H1 (cell line): ENCODE measurements at regions not wholly inside any gene's neighbourhood (a gene's known extent, or its start where the extent isn't known, plus 50 kb on each side); places are given as distances from the start of the nearest gene placed in this dataset.

Source experiments
- CTCF ChIA-PET: fragments of 300-600 bp; sonication (Branson Sonifier 250); formaldehyde crosslinking; loops from one replicate; lab custom pipeline; 2021; ENCODE audit not compliant: partially characterized antibody; lab: Charles Lee
- POLR2A ChIA-PET: fragments of 300-600 bp; sonication (Branson Sonifier 250); formaldehyde crosslinking; loops from one replicate; lab custom pipeline; 2021; ENCODE audit warnings: inconsistent platforms; ENCODE audit not compliant: partially characterized antibody; lab: Charles Lee
- DNase-seq, 2 experiments: peaks; one replicate each; pipeline versions ENCODE4 v3.0.0 to v3.0.0-alpha.2; 2010 to 2022; ENCODE audit warnings: low spot score in 2 of 2, low read depth in 1 of 2, mixed read lengths in 1 of 2
- FAIRE-seq: peaks from 2 replicates; lab custom pipeline; 2011; peaks lifted over from hg19 to GRCh38; lab: Jason Lieb, UNC
- H2AFZ ChIP-seq: 2 replicates; pipeline ENCODE4 v1.8.1; 2012; ENCODE audit warnings: low read length, inconsistent platforms
- H2AK5ac ChIP-seq: 2 replicates; pipeline ENCODE4 v1.6.1; 2013; ENCODE audit warnings: low read depth, low read length
- H2BK120ac ChIP-seq: replicated peaks from 2 replicates; pipeline ENCODE3; 2013; ENCODE audit warnings: low read depth, low read length, inconsistent platforms
- H2BK12ac ChIP-seq: 2 replicates; pipeline ENCODE4 v1.6.1; 2013; ENCODE audit warnings: low read depth, low read length
- H2BK15ac ChIP-seq: 2 replicates; pipeline ENCODE4 v1.6.1; 2013; ENCODE audit warnings: low read length
- H2BK20ac ChIP-seq: 2 replicates; pipeline ENCODE4 v1.6.1; 2013; ENCODE audit warnings: low read length
- H2BK5ac ChIP-seq: 2 replicates; pipeline ENCODE4 v1.6.1; 2013; ENCODE audit warnings: low read depth, low read length
- H3K14ac ChIP-seq: 2 replicates; pipeline ENCODE4 v1.6.1; 2013; ENCODE audit warnings: inconsistent platforms; ENCODE audit not compliant: insufficient read length
- H3K18ac ChIP-seq: 2 replicates; pipeline ENCODE4 v1.6.1; 2013; ENCODE audit warnings: low read length; ENCODE audit errors: extremely low read depth
- H3K23ac ChIP-seq: 2 replicates; pipeline ENCODE4 v1.6.1; 2013; ENCODE audit warnings: inconsistent platforms; ENCODE audit not compliant: insufficient read length
- H3K23me2 ChIP-seq: 2 replicates; pipeline ENCODE4 v1.6.1; 2013; ENCODE audit warnings: low read depth, low read length
- H3K27ac ChIP-seq: 2 replicates; pipeline ENCODE4 v1.6.1; 2011; ENCODE audit warnings: low read depth, low read length, inconsistent platforms
- H3K27me3 ChIP-seq, 4 experiments: replicated peaks in 1 of 4; 1 replicate in 1 of 4; 2 replicates in 3 of 4; pipeline versions ENCODE4 v1.6.1 to v1.8.1; 2011 to 2013; ENCODE audit warnings: low read length in 3 of 4, mild to moderate bottlenecking in 3 of 4, inconsistent platforms in 2 of 4, mixed read lengths in 2 of 4, moderate library complexity in 1 of 4; ENCODE audit not compliant: control insufficient read depth in 3 of 4, insufficient read depth in 3 of 4; ENCODE audit errors: extremely low read depth in 1 of 4
- H3K36me3 ChIP-seq, 4 experiments: 2 replicates each; pipeline versions ENCODE4 v1.6.1 to v1.8.1; 2011 to 2013; ENCODE audit warnings: mild to moderate bottlenecking in 4 of 4, low read length in 3 of 4, moderate library complexity in 2 of 4, control low read depth in 1 of 4, inconsistent platforms in 1 of 4; ENCODE audit not compliant: insufficient read depth in 4 of 4, control insufficient read depth in 2 of 4
- H3K4ac ChIP-seq: replicated peaks from 2 replicates; pipeline ENCODE3; 2013; ENCODE audit warnings: low read length, low read depth, mixed read lengths, inconsistent platforms; ENCODE audit not compliant: insufficient read length
- H3K4me1 ChIP-seq, 4 experiments: replicated peaks in 1 of 4; 1 replicate in 1 of 4; 2 replicates in 3 of 4; pipeline versions ENCODE4 v1.6.1 to v1.8.1; 2011 to 2013; ENCODE audit warnings: low read length in 3 of 4, inconsistent platforms in 2 of 4, mixed read lengths in 1 of 4; ENCODE audit not compliant: insufficient read depth in 4 of 4, control insufficient read depth in 3 of 4
- H3K4me2 ChIP-seq, 2 experiments: 2 replicates each; pipeline versions ENCODE4 v1.6.1 to v1.8.1; 2011 to 2013; ENCODE audit warnings: low read depth in 2 of 2, low read length in 2 of 2, control low read depth in 1 of 2, inconsistent platforms in 1 of 2, mild to moderate bottlenecking in 1 of 2; ENCODE audit not compliant: insufficient read depth in 1 of 2
- H3K4me3 ChIP-seq, 4 experiments: fragments of 200-600, 300-600 bp in 1 of 4; sonication (generic), shearing (Covaris generic), sonication (Bioruptor Twin) in 1 of 4; 2 replicates each; pipeline versions ENCODE4 v1.5.1 to v1.8.1; 2011 to 2016; ENCODE audit warnings: low read length in 4 of 4, low read depth in 3 of 4, control low read depth in 2 of 4, inconsistent platforms in 2 of 4, mild to moderate bottlenecking in 2 of 4, mixed read lengths in 1 of 4, moderate library complexity in 1 of 4; ENCODE audit not compliant: insufficient read depth in 2 of 4; ENCODE audit errors: extremely low read depth in 1 of 4
- H3K56ac ChIP-seq: replicated peaks from 2 replicates; pipeline ENCODE3; 2013; ENCODE audit warnings: low read depth, mild to moderate bottlenecking, mixed read lengths, low read length, inconsistent platforms; ENCODE audit not compliant: insufficient read length
- H3K79me1 ChIP-seq: 2 replicates; pipeline ENCODE4 v1.6.1; 2013; ENCODE audit warnings: low read depth, low read length, control low read depth
- H3K79me2 ChIP-seq, 2 experiments: 2 replicates each; pipeline versions ENCODE4 v1.6.1 to v1.8.1; 2012 to 2013; ENCODE audit warnings: low read length in 2 of 2, mild to moderate bottlenecking in 2 of 2, inconsistent platforms in 1 of 2; ENCODE audit not compliant: insufficient read depth in 2 of 2, control insufficient read depth in 1 of 2
- H3K9ac ChIP-seq, 4 experiments: replicated peaks in 1 of 4; 1 replicate in 1 of 4; 2 replicates in 3 of 4; pipeline versions ENCODE4 v1.6.1 to v1.8.1; 2011 to 2013; ENCODE audit warnings: low read depth in 3 of 4, low read length in 3 of 4, control low read depth in 2 of 4, mild to moderate bottlenecking in 2 of 4, moderate library complexity in 2 of 4, inconsistent platforms in 1 of 4; ENCODE audit errors: extremely low read depth in 1 of 4
- H3K9me3 ChIP-seq, 2 experiments: 2 replicates each; pipeline versions ENCODE4 v1.6.1 to v1.8.1; 2012 to 2013; ENCODE audit warnings: mild to moderate bottlenecking in 2 of 2, moderate library complexity in 2 of 2, control low read depth in 1 of 2, inconsistent platforms in 1 of 2, low read depth in 1 of 2, low read length in 1 of 2, mixed read lengths in 1 of 2; ENCODE audit not compliant: insufficient read depth in 2 of 2
- H4K20me1 ChIP-seq, 2 experiments: replicated peaks in 1 of 2; 2 replicates each; pipeline versions ENCODE3 to v1.8.1; 2011 to 2013; ENCODE audit warnings: inconsistent platforms in 2 of 2, low read length in 2 of 2, mild to moderate bottlenecking in 1 of 2; ENCODE audit not compliant: insufficient read depth in 2 of 2, control insufficient read depth in 1 of 2
- H4K5ac ChIP-seq: 2 replicates; pipeline ENCODE4 v1.6.1; 2013; ENCODE audit warnings: low read length, low read depth, mixed read lengths, inconsistent platforms; ENCODE audit not compliant: insufficient read length
- H4K8ac ChIP-seq: 2 replicates; pipeline ENCODE4 v1.8.0; 2013; ENCODE audit warnings: mild to moderate bottlenecking, moderate library complexity, low read length, inconsistent platforms; ENCODE audit not compliant: insufficient read depth; ENCODE audit errors: extremely low read depth
- H4K91ac ChIP-seq: replicated peaks from 2 replicates; pipeline ENCODE3; 2013; ENCODE audit warnings: low read length, mixed read lengths, inconsistent platforms; ENCODE audit not compliant: insufficient read length
- CTBP2 ChIP-seq: IDR thresholded peaks from 2 replicates; pipeline ENCODE4 v1.7.0; 2011; ENCODE audit warnings: borderline replicate concordance, mild to moderate bottlenecking, moderate library complexity, mixed read lengths, low read length; ENCODE audit not compliant: insufficient read depth, insufficient read length
- POLR2AphosphoS5 ChIP-seq: IDR thresholded peaks from 2 replicates; pipeline ENCODE4 v1.6.1; 2011; ENCODE audit warnings: low read depth, low read length
- SRF ChIP-seq: IDR thresholded peaks from 2 replicates; pipeline ENCODE4 v1.6.1; 2011; ENCODE audit warnings: mild to moderate bottlenecking, low read depth, low read length, moderate library complexity
- WGBS, 2 experiments: shearing (Covaris generic) in 1 of 2; methylation state at CpG; one replicate each; pipeline versions ENCODE4 v1.1.6 to v1.1.7; 2013 to 2015; ENCODE audit warnings: low lambda C conversion rate in 2 of 2, mixed read lengths in 2 of 2, inconsistent platforms in 1 of 2, low coverage in 1 of 2, missing lambda C conversion rate in 1 of 2; ENCODE audit not compliant: insufficient replicate concordance in 2 of 2, insufficient coverage in 1 of 2, insufficient read length in 1 of 2; ENCODE audit errors: extremely low coverage in 1 of 2, missing lambda C conversion rate in 1 of 2; 5-methylcytosine and 5-hydroxymethylcytosine counted together
- TF ChIP-seq, protein P1 (sequence below), 3 experiments: IDR thresholded peaks; 1 replicate in 2 of 3; 2 replicates in 1 of 3; pipeline versions ENCODE4 v1.5.1 to v1.6.1; 2011; ENCODE audit warnings: low read length in 3 of 3, mild to moderate bottlenecking in 3 of 3, inconsistent platforms in 2 of 3, low read depth in 1 of 3, moderate library complexity in 1 of 3; ENCODE audit not compliant: insufficient read depth in 1 of 3; ENCODE audit errors: control extremely low read depth in 1 of 3

DNA sequence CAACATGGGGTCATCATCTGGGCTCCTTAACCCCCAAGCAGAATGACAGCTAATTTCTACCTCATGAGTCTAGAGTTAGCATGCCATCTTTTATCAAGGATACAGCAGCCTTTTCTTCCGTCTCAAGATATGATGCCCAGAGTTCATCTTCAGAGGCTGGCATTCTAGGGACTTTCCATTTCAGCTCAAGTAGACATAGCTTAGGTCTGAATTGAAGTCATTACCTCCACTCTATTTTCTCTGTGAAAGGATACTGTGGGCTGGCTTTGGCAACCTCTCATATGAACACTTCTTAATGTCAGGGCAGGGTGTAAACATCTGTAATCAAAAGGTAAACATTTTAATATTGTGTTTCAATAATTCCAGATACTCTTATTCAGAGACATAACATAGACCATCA, 535.7 kb downstream of the MAT2B start:
- H2BK20ac ChIP-seq, result no peak overlapping the region
- no peaks in the 10 kb centered on the region for H4K20me1 ChIP-seq
- no peak overlapping the region for H4K8ac ChIP-seq
- FAIRE-seq (no peak), DNase-seq (no peak)
- no peak overlapping the region for H2BK120ac ChIP-seq
- TF ChIP-seq CTBP2, result no peak
- no peak for TF ChIP-seq SRF
- TF ChIP-seq, protein P1, sequence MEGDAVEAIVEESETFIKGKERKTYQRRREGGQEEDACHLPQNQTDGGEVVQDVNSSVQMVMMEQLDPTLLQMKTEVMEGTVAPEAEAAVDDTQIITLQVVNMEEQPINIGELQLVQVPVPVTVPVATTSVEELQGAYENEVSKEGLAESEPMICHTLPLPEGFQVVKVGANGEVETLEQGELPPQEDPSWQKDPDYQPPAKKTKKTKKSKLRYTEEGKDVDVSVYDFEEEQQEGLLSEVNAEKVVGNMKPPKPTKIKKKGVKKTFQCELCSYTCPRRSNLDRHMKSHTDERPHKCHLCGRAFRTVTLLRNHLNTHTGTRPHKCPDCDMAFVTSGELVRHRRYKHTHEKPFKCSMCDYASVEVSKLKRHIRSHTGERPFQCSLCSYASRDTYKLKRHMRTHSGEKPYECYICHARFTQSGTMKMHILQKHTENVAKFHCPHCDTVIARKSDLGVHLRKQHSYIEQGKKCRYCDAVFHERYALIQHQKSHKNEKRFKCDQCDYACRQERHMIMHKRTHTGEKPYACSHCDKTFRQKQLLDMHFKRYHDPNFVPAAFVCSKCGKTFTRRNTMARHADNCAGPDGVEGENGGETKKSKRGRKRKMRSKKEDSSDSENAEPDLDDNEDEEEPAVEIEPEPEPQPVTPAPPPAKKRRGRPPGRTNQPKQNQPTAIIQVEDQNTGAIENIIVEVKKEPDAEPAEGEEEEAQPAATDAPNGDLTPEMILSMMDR (IDR thresholded peaks at IDR 0.05; ENCODE audit: control extremely low read depth in 1 of 3, insufficient read depth in 1 of 3, low read depth in 1 of 3, low read length in 3 of 3), result no peak
- no peak for TF ChIP-seq POLR2AphosphoS5
- no peaks in the 10 kb centered on the region for H3K79me2 ChIP-seq
- no peak overlapping the region for H3K56ac ChIP-seq
- H3K27ac ChIP-seq, result no peak overlapping the region
- H4K5ac ChIP-seq, result no peak overlapping the region
- no peak overlapping the region for H4K91ac ChIP-seq
- no peak overlapping the region for H2BK12ac ChIP-seq
- no peaks in the 10 kb centered on the region for H3K79me1 ChIP-seq
- H3K27me3 ChIP-seq, result no peaks in the 10 kb centered on the region
- no peak overlapping the region for H3K4me3 ChIP-seq
- no peak overlapping the region for H3K18ac ChIP-seq
- no peak overlapping the region for H2BK15ac ChIP-seq
- H3K14ac ChIP-seq, result no peak overlapping the region
- WGBS, 2 experiments, result 94% methylated on average over 1 of the region's 1 CpG; no CpG with 5 or more reads in 1 of the 2 experiments
- H3K9ac ChIP-seq, result no peak overlapping the region
- H2AFZ ChIP-seq, result no peak overlapping the region
- POLR2A ChIA-PET, result no interaction called here
- H2AK5ac ChIP-seq, result no peak overlapping the region
- H3K4ac ChIP-seq, result no peak overlapping the region
- H2BK5ac ChIP-seq, result no peak overlapping the region
- CTCF ChIA-PET, result interaction anchor here (1.0 kb wide), 1 partner anchor 10 kb away, joined by 3 read pairs; no protein-coding TSS in a partner anchor
- H3K9me3 ChIP-seq, result no peaks in the 10 kb centered on the region
- no peak overlapping the region for H3K4me2 ChIP-seq
- H3K23ac ChIP-seq, result no peak overlapping the region
- H3K36me3 ChIP-seq, result no peaks in the 10 kb centered on the region
- no peaks in the 10 kb centered on the region for H3K23me2 ChIP-seq
- no peaks in the 10 kb centered on the region; a peak in 1 of 7 replicates for H3K4me1 ChIP-seq
